Esophagus squamous epithelium (tissue), 4 donors: ENCODE measurements at regions not wholly inside any gene's neighbourhood (a gene's known extent, or its start where the extent isn't known, plus 50 kb on each side); places are given as distances from the start of the nearest gene placed in this dataset.

Experiments used
- POLR2A ChIP-seq, 4 donors: fragments of 450-650 bp; IDR thresholded peaks; one replicate each; pipeline ENCODE4 v1.6.1; 2017; ENCODE audit warnings: antibody characterized with exemption in 4 of 4, mild to moderate bottlenecking in 4 of 4, moderate library complexity in 3 of 4
- TF ChIP-seq, protein P1 (sequence below), 6 experiments: fragments of 450-650 bp in 4 of 6; fragments of 200-600 bp in 2 of 6; sonication (generic) in 2 of 6; IDR thresholded peaks; one replicate each; pipeline ENCODE4 v1.5.1; 2016 to 2019; ENCODE audit warnings: antibody characterized with exemption in 6 of 6, mild to moderate bottlenecking in 4 of 6, moderate library complexity in 4 of 6

DNA sequence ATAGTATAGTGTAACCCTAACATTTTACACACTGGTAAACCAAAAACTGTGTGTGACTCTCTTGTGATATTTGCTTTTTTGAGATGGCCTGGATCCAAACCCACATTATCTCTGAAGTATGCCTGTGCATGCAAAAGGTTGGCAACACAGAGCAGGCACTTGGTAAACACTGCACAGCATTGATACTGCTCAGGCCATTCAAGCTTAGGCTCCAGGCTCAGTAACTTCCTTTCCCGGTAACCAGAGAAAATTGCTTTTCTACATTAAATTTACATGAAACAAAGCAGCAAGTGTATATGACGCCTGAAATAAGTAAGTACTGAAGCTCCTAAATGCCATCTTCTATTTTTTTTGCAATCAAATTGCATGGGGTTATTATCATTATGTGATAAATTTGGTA is 205.7 kb downstream of the EPM2A start:
- TF ChIP-seq, protein P1, sequence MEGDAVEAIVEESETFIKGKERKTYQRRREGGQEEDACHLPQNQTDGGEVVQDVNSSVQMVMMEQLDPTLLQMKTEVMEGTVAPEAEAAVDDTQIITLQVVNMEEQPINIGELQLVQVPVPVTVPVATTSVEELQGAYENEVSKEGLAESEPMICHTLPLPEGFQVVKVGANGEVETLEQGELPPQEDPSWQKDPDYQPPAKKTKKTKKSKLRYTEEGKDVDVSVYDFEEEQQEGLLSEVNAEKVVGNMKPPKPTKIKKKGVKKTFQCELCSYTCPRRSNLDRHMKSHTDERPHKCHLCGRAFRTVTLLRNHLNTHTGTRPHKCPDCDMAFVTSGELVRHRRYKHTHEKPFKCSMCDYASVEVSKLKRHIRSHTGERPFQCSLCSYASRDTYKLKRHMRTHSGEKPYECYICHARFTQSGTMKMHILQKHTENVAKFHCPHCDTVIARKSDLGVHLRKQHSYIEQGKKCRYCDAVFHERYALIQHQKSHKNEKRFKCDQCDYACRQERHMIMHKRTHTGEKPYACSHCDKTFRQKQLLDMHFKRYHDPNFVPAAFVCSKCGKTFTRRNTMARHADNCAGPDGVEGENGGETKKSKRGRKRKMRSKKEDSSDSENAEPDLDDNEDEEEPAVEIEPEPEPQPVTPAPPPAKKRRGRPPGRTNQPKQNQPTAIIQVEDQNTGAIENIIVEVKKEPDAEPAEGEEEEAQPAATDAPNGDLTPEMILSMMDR (IDR thresholded peaks at IDR 0.05), result no peak
- TF ChIP-seq POLR2A (IDR thresholded peaks at IDR 0.05), result no peak
